ENCODE measurements at regions not wholly inside any gene's neighbourhood (a gene's known extent, or its start where the extent isn't known, plus 50 kb on each side); places are given as distances from the start of the nearest gene placed in this dataset.

- TF ChIP-seq POLR2A (IDR thresholded peaks at IDR 0.05), result no peak
- TF ChIP-seq CTCF (IDR thresholded peaks at IDR 0.05), result no peak
Measured at GRCh38 chr10:118511711-118512110, 83.7 kb downstream of the PRLHR start.
